HCT116 (cell line): ENCODE measurements at regions not wholly inside any gene's neighbourhood (a gene's known extent, or its start where the extent isn't known, plus 50 kb on each side); places are given as distances from the start of the nearest gene placed in this dataset.

Experiments
- CTCF ChIP-seq, 3 experiments: fragments of 200-600 bp in 1 of 3; sonication (generic) in 1 of 3; IDR thresholded peaks in 2 of 3; conservative IDR thresholded peaks in 1 of 3; 2 replicates each; pipeline ENCODE4 v1.5.1; 2012 to 2017; ENCODE audit warnings: low read depth in 2 of 3, low read length in 2 of 3, antibody characterized with exemption in 1 of 3, borderline replicate concordance in 1 of 3, control low read depth in 1 of 3, mild to moderate bottlenecking in 1 of 3, mixed read lengths in 1 of 3, mixed run types in 1 of 3, moderate library complexity in 1 of 3; ENCODE audit not compliant: insufficient read depth in 1 of 3
- EZH2 ChIP-seq: fragments of 200-600 bp; sonication (generic); IDR thresholded peaks from 2 replicates; pipeline ENCODE4 v1.6.1; 2017; ENCODE audit warnings: antibody characterized with exemption, mixed run types
- POLR2A ChIP-seq: IDR thresholded peaks from 2 replicates; pipeline ENCODE4 v1.7.0; 2011; ENCODE audit warnings: borderline replicate concordance; ENCODE audit not compliant: insufficient read depth, insufficient read length; ENCODE audit errors: extremely low read depth
- REST ChIP-seq: IDR thresholded peaks from 2 replicates; pipeline ENCODE4 v1.6.1; 2012; ENCODE audit warnings: low read depth

GRCh38 chr12:85663631-85664030, 172.6 kb downstream of the RASSF9 start:
- TF ChIP-seq REST (no peak), CTCF (IDR thresholded peaks at IDR 0.05 in 2 of 3, conservative IDR thresholded peaks at IDR 0.05 in 1 of 3; ENCODE audit: borderline replicate concordance in 1 of 3, insufficient read depth in 1 of 3, low read depth in 2 of 3, low read length in 2 of 3) (no peak), POLR2A (no peak), EZH2 (no peak)
